Mammary epithelial cell (primary cell): ENCODE measurements at regions not wholly inside any gene's neighbourhood (a gene's known extent, or its start where the extent isn't known, plus 50 kb on each side); places are given as distances from the start of the nearest gene placed in this dataset.

Source experiments
- CTCF ChIP-seq, 2 donors: IDR thresholded peaks in 1 of 2; conservative IDR thresholded peaks in 1 of 2; 2 replicates each; pipeline ENCODE4 v1.5.1; 2011 to 2012; ENCODE audit warnings: inconsistent platforms in 2 of 2, low read length in 2 of 2, mild to moderate bottlenecking in 2 of 2, control low read depth in 1 of 2, low read depth in 1 of 2; ENCODE audit not compliant: insufficient read depth in 1 of 2; ENCODE audit errors: extremely low read depth in 1 of 2
- EZH2 ChIP-seq: IDR thresholded peaks from 2 replicates; pipeline ENCODE4 v1.6.1; 2012; ENCODE audit warnings: low read length, inconsistent platforms, borderline replicate concordance

- no peak for TF ChIP-seq CTCF (conservative IDR thresholded peaks at IDR 0.05 in 1 of 2, IDR thresholded peaks at IDR 0.05 in 1 of 2; ENCODE audit: extremely low read depth in 1 of 2, insufficient read depth in 1 of 2, low read depth in 1 of 2, low read length in 2 of 2)
- no peak for TF ChIP-seq EZH2
Measured at GRCh38 chr11:23956586-23956985, 540.3 kb upstream of the LUZP2 start.
